A549 (cell line): ENCODE measurements at regions not wholly inside any gene's neighbourhood (a gene's known extent, or its start where the extent isn't known, plus 50 kb on each side); places are given as distances from the start of the nearest gene placed in this dataset.

ENCODE experiments used
- CEBPB ChIP-seq, 2 experiments: fragments of >200 bp in 1 of 2; sonication (Bioruptor Twin) in 1 of 2; formaldehyde crosslinking in 1 of 2; IDR thresholded peaks; 2 replicates each; pipeline ENCODE4 v1.6.1; 2012 to 2016
- EHMT2 ChIP-seq: fragments of 200-600 bp; sonication (generic); IDR thresholded peaks from 2 replicates; pipeline ENCODE4 v1.6.1; 2016; ENCODE audit warnings: antibody characterized with exemption, low read depth, mild to moderate bottlenecking, moderate library complexity
- HEYL ChIP-seq: fragments of 250-450 bp; sonication (Bioruptor Pico); IDR thresholded peaks from 2 replicates; pipeline ENCODE4 v1.8.0; 2021; ENCODE audit warnings: mild to moderate bottlenecking, moderate library complexity
- MAZ ChIP-seq: fragments of 150-350 bp; IDR thresholded peaks from 2 replicates; pipeline ENCODE4 v1.6.1; 2014; ENCODE audit warnings: antibody characterized with exemption, low read depth, low read length, borderline replicate concordance
- MYC ChIP-seq: IDR thresholded peaks from 2 replicates; pipeline ENCODE4 v1.6.1; 2012; ENCODE audit warnings: mild to moderate bottlenecking, inconsistent platforms, low read length, improper control_type of control experiment, borderline replicate concordance
- POLR2A ChIP-seq: IDR thresholded peaks from 2 replicates; pipeline ENCODE4 v1.6.1; 2012; ENCODE audit warnings: mild to moderate bottlenecking, low read length
- POLR2AphosphoS2 ChIP-seq: conservative IDR thresholded peaks from 2 replicates; pipeline ENCODE4 v1.6.1; 2012; ENCODE audit warnings: low read length, improper control_type of control experiment, inconsistent platforms
- SMC3 ChIP-seq: fragments of >200 bp; sonication (Bioruptor Twin); formaldehyde crosslinking; IDR thresholded peaks from 3 replicates; pipeline ENCODE4 v1.6.1; 2018; ENCODE audit warnings: inconsistent platforms
- TP53 ChIP-seq: fragments of 250-450 bp; sonication (Bioruptor Pico); IDR thresholded peaks from 2 replicates; pipeline ENCODE4 v1.5.0; 2021; ENCODE audit warnings: mild to moderate bottlenecking, moderate library complexity
- TF ChIP-seq, protein P1 (sequence below): fragments of >200 bp; sonication (Bioruptor Twin); formaldehyde crosslinking; IDR thresholded peaks from 3 replicates; pipeline ENCODE4 v1.5.1; 2016
- TF ChIP-seq, protein P2 (sequence below): fragments of 250-450 bp; sonication (Bioruptor Pico); IDR thresholded peaks from 2 replicates; pipeline ENCODE4 v1.5.0; 2020; ENCODE audit warnings: low read depth, mild to moderate bottlenecking, moderate library complexity

- no peak for TF ChIP-seq HEYL (CRISPR knock-in tag)
- TF ChIP-seq, protein P1, sequence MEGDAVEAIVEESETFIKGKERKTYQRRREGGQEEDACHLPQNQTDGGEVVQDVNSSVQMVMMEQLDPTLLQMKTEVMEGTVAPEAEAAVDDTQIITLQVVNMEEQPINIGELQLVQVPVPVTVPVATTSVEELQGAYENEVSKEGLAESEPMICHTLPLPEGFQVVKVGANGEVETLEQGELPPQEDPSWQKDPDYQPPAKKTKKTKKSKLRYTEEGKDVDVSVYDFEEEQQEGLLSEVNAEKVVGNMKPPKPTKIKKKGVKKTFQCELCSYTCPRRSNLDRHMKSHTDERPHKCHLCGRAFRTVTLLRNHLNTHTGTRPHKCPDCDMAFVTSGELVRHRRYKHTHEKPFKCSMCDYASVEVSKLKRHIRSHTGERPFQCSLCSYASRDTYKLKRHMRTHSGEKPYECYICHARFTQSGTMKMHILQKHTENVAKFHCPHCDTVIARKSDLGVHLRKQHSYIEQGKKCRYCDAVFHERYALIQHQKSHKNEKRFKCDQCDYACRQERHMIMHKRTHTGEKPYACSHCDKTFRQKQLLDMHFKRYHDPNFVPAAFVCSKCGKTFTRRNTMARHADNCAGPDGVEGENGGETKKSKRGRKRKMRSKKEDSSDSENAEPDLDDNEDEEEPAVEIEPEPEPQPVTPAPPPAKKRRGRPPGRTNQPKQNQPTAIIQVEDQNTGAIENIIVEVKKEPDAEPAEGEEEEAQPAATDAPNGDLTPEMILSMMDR, result no peak
- TF ChIP-seq CEBPB (IDR thresholded peaks at IDR 0.05), result no peak
- TF ChIP-seq, protein P2, sequence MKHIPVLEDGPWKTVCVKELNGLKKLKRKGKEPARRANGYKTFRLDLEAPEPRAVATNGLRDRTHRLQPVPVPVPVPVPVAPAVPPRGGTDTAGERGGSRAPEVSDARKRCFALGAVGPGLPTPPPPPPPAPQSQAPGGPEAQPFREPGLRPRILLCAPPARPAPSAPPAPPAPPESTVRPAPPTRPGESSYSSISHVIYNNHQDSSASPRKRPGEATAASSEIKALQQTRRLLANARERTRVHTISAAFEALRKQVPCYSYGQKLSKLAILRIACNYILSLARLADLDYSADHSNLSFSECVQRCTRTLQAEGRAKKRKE (CRISPR knock-in tag), result no peak
- no peak for TF ChIP-seq POLR2A
- TF ChIP-seq SMC3, result no peak
- no peak for TF ChIP-seq TP53 (CRISPR knock-in tag)
- TF ChIP-seq MYC, result no peak
- TF ChIP-seq POLR2AphosphoS2, result no peak
- no peak for TF ChIP-seq EHMT2
- no peak for TF ChIP-seq MAZ
Measured at GRCh38 chr22:47658182-47658581, 895.7 kb downstream of the TBC1D22A start.
